ENCODE measurements at regions not wholly inside any gene's neighbourhood (a gene's known extent, or its start where the extent isn't known, plus 50 kb on each side); places are given as distances from the start of the nearest gene placed in this dataset.

DNA sequence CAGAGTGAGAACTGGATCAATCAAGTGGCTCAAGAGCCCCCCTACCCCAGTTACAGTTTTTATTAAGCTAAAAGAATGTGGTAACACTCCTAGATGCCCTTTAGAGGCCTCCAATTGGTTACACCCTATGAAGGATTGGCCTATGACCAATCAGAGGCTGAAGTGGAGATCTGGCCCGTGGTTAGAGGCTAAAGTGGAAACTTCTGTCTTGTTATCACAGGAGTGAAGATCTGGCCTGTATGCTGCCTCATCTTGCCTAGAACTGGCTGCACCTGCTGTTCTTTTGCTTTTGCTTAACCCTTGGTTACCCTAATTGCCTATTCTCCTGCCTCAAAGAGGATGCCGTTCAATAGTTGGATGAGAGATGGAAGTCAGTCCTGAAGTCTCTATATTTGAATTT, 100.1 kb upstream of the MAP2 start:
- no peaks in the 10 kb centered on the region for H3K27me3 ChIP-seq (ENCODE audit: control insufficient read depth in 4 of 4, insufficient read depth in 4 of 4, low read length in 3 of 4)
- H3K27ac ChIP-seq (ENCODE audit: low read depth in 1 of 2, low read length in 2 of 2): no peak overlapping the region
- no peaks in the 10 kb centered on the region for H3K9me3 ChIP-seq (ENCODE audit: control insufficient read depth in 4 of 4, low read length in 3 of 4)
- TF ChIP-seq TAF1 (conservative IDR thresholded peaks at IDR 0.05) (no peak), YY1 (IDR thresholded peaks at IDR 0.05) (no peak), HNF4A (conservative IDR thresholded peaks at IDR 0.05) (no peak), NR2F2 (IDR thresholded peaks at IDR 0.05) (no peak), SP1 (IDR thresholded peaks at IDR 0.05) (no peak), EGR1 (IDR thresholded peaks at IDR 0.05; ENCODE audit: low read depth in 2 of 2) (no peak), RXRA (IDR thresholded peaks at IDR 0.05) (no peak), GABPA (IDR thresholded peaks at IDR 0.05 in 1 of 2, conservative IDR thresholded peaks at IDR 0.05 in 1 of 2) (no peak), FOXA2 (IDR thresholded peaks at IDR 0.05) (no peak), JUND (IDR thresholded peaks at IDR 0.05) (no peak), HNF4G (IDR thresholded peaks at IDR 0.05) (no peak), FOXA1 (IDR thresholded peaks at IDR 0.05) (no peak), RAD21 (IDR thresholded peaks at IDR 0.05) (no peak)
- TF ChIP-seq, protein P1, sequence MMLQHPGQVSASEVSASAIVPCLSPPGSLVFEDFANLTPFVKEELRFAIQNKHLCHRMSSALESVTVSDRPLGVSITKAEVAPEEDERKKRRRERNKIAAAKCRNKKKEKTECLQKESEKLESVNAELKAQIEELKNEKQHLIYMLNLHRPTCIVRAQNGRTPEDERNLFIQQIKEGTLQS (IDR thresholded peaks at IDR 0.05): no peak
- TF ChIP-seq, protein P2, sequence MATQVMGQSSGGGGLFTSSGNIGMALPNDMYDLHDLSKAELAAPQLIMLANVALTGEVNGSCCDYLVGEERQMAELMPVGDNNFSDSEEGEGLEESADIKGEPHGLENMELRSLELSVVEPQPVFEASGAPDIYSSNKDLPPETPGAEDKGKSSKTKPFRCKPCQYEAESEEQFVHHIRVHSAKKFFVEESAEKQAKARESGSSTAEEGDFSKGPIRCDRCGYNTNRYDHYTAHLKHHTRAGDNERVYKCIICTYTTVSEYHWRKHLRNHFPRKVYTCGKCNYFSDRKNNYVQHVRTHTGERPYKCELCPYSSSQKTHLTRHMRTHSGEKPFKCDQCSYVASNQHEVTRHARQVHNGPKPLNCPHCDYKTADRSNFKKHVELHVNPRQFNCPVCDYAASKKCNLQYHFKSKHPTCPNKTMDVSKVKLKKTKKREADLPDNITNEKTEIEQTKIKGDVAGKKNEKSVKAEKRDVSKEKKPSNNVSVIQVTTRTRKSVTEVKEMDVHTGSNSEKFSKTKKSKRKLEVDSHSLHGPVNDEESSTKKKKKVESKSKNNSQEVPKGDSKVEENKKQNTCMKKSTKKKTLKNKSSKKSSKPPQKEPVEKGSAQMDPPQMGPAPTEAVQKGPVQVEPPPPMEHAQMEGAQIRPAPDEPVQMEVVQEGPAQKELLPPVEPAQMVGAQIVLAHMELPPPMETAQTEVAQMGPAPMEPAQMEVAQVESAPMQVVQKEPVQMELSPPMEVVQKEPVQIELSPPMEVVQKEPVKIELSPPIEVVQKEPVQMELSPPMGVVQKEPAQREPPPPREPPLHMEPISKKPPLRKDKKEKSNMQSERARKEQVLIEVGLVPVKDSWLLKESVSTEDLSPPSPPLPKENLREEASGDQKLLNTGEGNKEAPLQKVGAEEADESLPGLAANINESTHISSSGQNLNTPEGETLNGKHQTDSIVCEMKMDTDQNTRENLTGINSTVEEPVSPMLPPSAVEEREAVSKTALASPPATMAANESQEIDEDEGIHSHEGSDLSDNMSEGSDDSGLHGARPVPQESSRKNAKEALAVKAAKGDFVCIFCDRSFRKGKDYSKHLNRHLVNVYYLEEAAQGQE (IDR thresholded peaks at IDR 0.05): no peak
- TF ChIP-seq, protein P3, sequence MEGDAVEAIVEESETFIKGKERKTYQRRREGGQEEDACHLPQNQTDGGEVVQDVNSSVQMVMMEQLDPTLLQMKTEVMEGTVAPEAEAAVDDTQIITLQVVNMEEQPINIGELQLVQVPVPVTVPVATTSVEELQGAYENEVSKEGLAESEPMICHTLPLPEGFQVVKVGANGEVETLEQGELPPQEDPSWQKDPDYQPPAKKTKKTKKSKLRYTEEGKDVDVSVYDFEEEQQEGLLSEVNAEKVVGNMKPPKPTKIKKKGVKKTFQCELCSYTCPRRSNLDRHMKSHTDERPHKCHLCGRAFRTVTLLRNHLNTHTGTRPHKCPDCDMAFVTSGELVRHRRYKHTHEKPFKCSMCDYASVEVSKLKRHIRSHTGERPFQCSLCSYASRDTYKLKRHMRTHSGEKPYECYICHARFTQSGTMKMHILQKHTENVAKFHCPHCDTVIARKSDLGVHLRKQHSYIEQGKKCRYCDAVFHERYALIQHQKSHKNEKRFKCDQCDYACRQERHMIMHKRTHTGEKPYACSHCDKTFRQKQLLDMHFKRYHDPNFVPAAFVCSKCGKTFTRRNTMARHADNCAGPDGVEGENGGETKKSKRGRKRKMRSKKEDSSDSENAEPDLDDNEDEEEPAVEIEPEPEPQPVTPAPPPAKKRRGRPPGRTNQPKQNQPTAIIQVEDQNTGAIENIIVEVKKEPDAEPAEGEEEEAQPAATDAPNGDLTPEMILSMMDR (IDR thresholded peaks at IDR 0.05; ENCODE audit: low read depth, low read length, missing input control): no peak
- TF ChIP-seq, protein P4, sequence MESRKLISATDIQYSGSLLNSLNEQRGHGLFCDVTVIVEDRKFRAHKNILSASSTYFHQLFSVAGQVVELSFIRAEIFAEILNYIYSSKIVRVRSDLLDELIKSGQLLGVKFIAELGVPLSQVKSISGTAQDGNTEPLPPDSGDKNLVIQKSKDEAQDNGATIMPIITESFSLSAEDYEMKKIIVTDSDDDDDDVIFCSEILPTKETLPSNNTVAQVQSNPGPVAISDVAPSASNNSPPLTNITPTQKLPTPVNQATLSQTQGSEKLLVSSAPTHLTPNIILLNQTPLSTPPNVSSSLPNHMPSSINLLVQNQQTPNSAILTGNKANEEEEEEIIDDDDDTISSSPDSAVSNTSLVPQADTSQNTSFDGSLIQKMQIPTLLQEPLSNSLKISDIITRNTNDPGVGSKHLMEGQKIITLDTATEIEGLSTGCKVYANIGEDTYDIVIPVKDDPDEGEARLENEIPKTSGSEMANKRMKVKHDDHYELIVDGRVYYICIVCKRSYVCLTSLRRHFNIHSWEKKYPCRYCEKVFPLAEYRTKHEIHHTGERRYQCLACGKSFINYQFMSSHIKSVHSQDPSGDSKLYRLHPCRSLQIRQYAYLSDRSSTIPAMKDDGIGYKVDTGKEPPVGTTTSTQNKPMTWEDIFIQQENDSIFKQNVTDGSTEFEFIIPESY (IDR thresholded peaks at IDR 0.05): no peak
- TF ChIP-seq, protein P5, sequence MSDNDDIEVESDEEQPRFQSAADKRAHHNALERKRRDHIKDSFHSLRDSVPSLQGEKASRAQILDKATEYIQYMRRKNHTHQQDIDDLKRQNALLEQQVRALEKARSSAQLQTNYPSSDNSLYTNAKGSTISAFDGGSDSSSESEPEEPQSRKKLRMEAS (IDR thresholded peaks at IDR 0.05): no peak
- WGBS: 81% methylated on average over 2 of the region's 2 CpGs
- no peak overlapping the region for H3K4me3 ChIP-seq (ENCODE audit: low read depth in 1 of 3, low read length in 3 of 3)
- no peak for DNase-seq (ENCODE audit: low spot score)
- no peaks in the 10 kb centered on the region for H3K4me1 ChIP-seq (ENCODE audit: control insufficient read depth in 4 of 4, insufficient read depth in 4 of 4, low read length in 3 of 4)
- H3K36me3 ChIP-seq (ENCODE audit: control insufficient read depth in 4 of 4, insufficient read depth in 3 of 4, low read depth in 1 of 4, low read length in 3 of 4): no peaks in the 10 kb centered on the region
- no peak overlapping the region for H3K9ac ChIP-seq (ENCODE audit: low read depth in 1 of 2, low read length in 2 of 2)
